Islet precursor cell (in vitro differentiated cells): ENCODE measurements at regions not wholly inside any gene's neighbourhood (a gene's known extent, or its start where the extent isn't known, plus 50 kb on each side); places are given as distances from the start of the nearest gene placed in this dataset.

ENCODE experiments used
- DNase-seq: peaks from one replicate; pipeline ENCODE4 v3.0.0-alpha.2; 2018

- no peak for DNase-seq
Measured at GRCh38 chr12:105906561-105906960, 232.2 kb downstream of the NUAK1 start.

GRCh38 chr12:105907982-105908381 is 230.8 kb downstream of the NUAK1 start:
- DNase-seq, result no peak

- DNase-seq, result no peak
Measured at GRCh38 chr12:105910030-105910429, 228.7 kb downstream of the NUAK1 start.

GRCh38 chr12:105911966-105912365 is 226.8 kb downstream of the NUAK1 start:
- DNase-seq, result no peak

GRCh38 chr12:105912882-105913678 is 225.7 kb downstream of the NUAK1 start:
- DNase-seq, result no peak

- DNase-seq, result no peak
Measured at GRCh38 chr12:105915997-105916759, 222.6 kb downstream of the NUAK1 start.

- no peak for DNase-seq
Measured at GRCh38 chr12:105916760-105917039, 222.1 kb downstream of the NUAK1 start.

- DNase-seq, result peak; percentile 99
Measured at GRCh38 chr12:105920161-105920684, 218.5 kb downstream of the NUAK1 start.

- DNase-seq, result no peak
Measured at GRCh38 chr12:105921055-105921454, 217.7 kb downstream of the NUAK1 start.

- DNase-seq, result no peak
Measured at GRCh38 chr12:105921872-105922669, 216.7 kb downstream of the NUAK1 start.

GRCh38 chr12:105922670-105923102 is 216.1 kb downstream of the NUAK1 start:
- DNase-seq, result no peak

- no peak for DNase-seq
Measured at GRCh38 chr12:105924526-105925208, 214.1 kb downstream of the NUAK1 start.

GRCh38 chr12:105927564-105927963 is 211.2 kb downstream of the NUAK1 start:
- DNase-seq, result no peak

GRCh38 chr12:105928436-105928835 is 210.3 kb downstream of the NUAK1 start:
- DNase-seq, result no peak

GRCh38 chr12:105929192-105929591 is 209.6 kb downstream of the NUAK1 start:
- DNase-seq, result no peak

- DNase-seq, result no peak
Measured at GRCh38 chr12:105930557-105931503, 207.9 kb downstream of the NUAK1 start.

GRCh38 chr12:105931762-105932570 is 206.8 kb downstream of the NUAK1 start:
- peak; percentile 63 for DNase-seq

GRCh38 chr12:105933671-105934665 is 204.8 kb downstream of the NUAK1 start:
- peak; percentile 98 for DNase-seq

GRCh38 chr12:105935106-105935505 is 203.6 kb downstream of the NUAK1 start:
- peak; percentile 73 for DNase-seq
